ENCODE measurements at regions not wholly inside any gene's neighbourhood (a gene's known extent, or its start where the extent isn't known, plus 50 kb on each side); places are given as distances from the start of the nearest gene placed in this dataset.

- DNase-seq (ENCODE audit: low spot score in 2 of 2), result no peak
- peaks cover 0 to 7% (median 3%) of the 10 kb centered on the region in 4 donors for H3K4me1 ChIP-seq
- H3K27me3 ChIP-seq, result no peaks in the 10 kb centered on the region
- H3K27ac ChIP-seq, result no peak overlapping the region
- no peaks in the 10 kb centered on the region for H3K36me3 ChIP-seq
- 72 to 74% methylated on average over 3 of the region's 3 CpGs for WGBS, 2 donors
- H3K9me3 ChIP-seq, result no peaks in the 10 kb centered on the region
- no peak for TF ChIP-seq EP300 (IDR thresholded peaks at IDR 0.05)
- no peak for TF ChIP-seq POLR2A (IDR thresholded peaks at IDR 0.05)
- TF ChIP-seq CTCF (IDR thresholded peaks at IDR 0.05), result no peak
- no peak overlapping the region for H3K4me3 ChIP-seq
Measured at GRCh38 chr15:36472672-36473071, 106.8 kb upstream of the CDIN1 start.

- H3K27me3 ChIP-seq, result no peaks in the 10 kb centered on the region
- H3K4me1 ChIP-seq, result peaks cover 0 to 7% (median 3%) of the 10 kb centered on the region in 4 donors
- no peak for DNase-seq (ENCODE audit: low spot score in 2 of 2)
- no peak for TF ChIP-seq POLR2A (IDR thresholded peaks at IDR 0.05)
- TF ChIP-seq CTCF (IDR thresholded peaks at IDR 0.05), result no peak
- no peak for TF ChIP-seq EP300 (IDR thresholded peaks at IDR 0.05)
- 48 to 61% methylated on average over 2 of the region's 2 CpGs for WGBS, 2 donors
- H3K36me3 ChIP-seq, result no peaks in the 10 kb centered on the region
- H3K4me3 ChIP-seq, result no peak overlapping the region
- no peak overlapping the region for H3K27ac ChIP-seq
- H3K9me3 ChIP-seq, result no peaks in the 10 kb centered on the region
Measured at GRCh38 chr15:36478561-36478960, 100.9 kb upstream of the CDIN1 start.

GRCh38 chr15:36479200-36479896 is 100.1 kb upstream of the CDIN1 start:
- Histone ChIP-seq H3K4me3 (no peak overlapping the region), H3K27me3 (no peaks in the 10 kb centered on the region), H3K4me1 (peaks cover 0 to 7% (median 3%) of the 10 kb centered on the region in 4 donors), H3K9me3 (no peaks in the 10 kb centered on the region), H3K27ac (no peak overlapping the region), H3K36me3 (no peaks in the 10 kb centered on the region)
- TF ChIP-seq EP300 (IDR thresholded peaks at IDR 0.05) (no peak), CTCF (IDR thresholded peaks at IDR 0.05) (no peak), POLR2A (IDR thresholded peaks at IDR 0.05) (no peak)
- WGBS, 2 donors, result 56 to 59% methylated on average over 9 of the region's 9 CpGs
- no peak for DNase-seq (ENCODE audit: low spot score in 2 of 2)

GRCh38 chr15:36481156-36481555 is 98.3 kb upstream of the CDIN1 start:
- Histone ChIP-seq H3K9me3 (no peaks in the 10 kb centered on the region), H3K4me3 (no peak overlapping the region), H3K4me1 (no peaks in the 10 kb centered on the region), H3K27me3 (no peaks in the 10 kb centered on the region), H3K36me3 (no peaks in the 10 kb centered on the region), H3K27ac (no peak overlapping the region)
- no peak for DNase-seq (ENCODE audit: low spot score in 2 of 2)
- WGBS, 2 donors, result 88 to 91% methylated on average over 1 of the region's 1 CpG
- TF ChIP-seq EP300 (IDR thresholded peaks at IDR 0.05) (no peak), CTCF (IDR thresholded peaks at IDR 0.05) (no peak), POLR2A (IDR thresholded peaks at IDR 0.05) (no peak)

- H3K4me3 ChIP-seq, result no peak overlapping the region
- WGBS, 2 donors, result 100% methylated on average over 1 of the region's 1 CpG
- no peaks in the 10 kb centered on the region for H3K9me3 ChIP-seq
- no peak overlapping the region for H3K27ac ChIP-seq
- no peak for DNase-seq (ENCODE audit: low spot score in 2 of 2)
- H3K27me3 ChIP-seq, result no peaks in the 10 kb centered on the region
- no peak for TF ChIP-seq EP300 (IDR thresholded peaks at IDR 0.05)
- no peak for TF ChIP-seq POLR2A (IDR thresholded peaks at IDR 0.05)
- TF ChIP-seq CTCF (IDR thresholded peaks at IDR 0.05), result no peak
- H3K4me1 ChIP-seq, result no peaks in the 10 kb centered on the region
- no peaks in the 10 kb centered on the region for H3K36me3 ChIP-seq
Measured at GRCh38 chr15:36483409-36483808, 96.0 kb upstream of the CDIN1 start.

All from tibial nerve (tissue), 4 donors.